RWPE1 (cell line): ENCODE measurements at regions not wholly inside any gene's neighbourhood (a gene's known extent, or its start where the extent isn't known, plus 50 kb on each side); places are given as distances from the start of the nearest gene placed in this dataset.
"Not testable (repeated sequence)": the region's sequence is repeated elsewhere in the genome, so short reads cannot be mapped to it uniquely, and the experiment has no call there.

Experiments used
- CTCF ChIA-PET: fragments of 350-600 bp; sonication (Branson Sonifier 250); formaldehyde crosslinking; extraction: SDS; loops from one replicate; lab custom pipeline; 2021; lab: Yijun Ruan, JAX
- POLR2A ChIA-PET: fragments of 400-600 bp; formaldehyde crosslinking; extraction: SDS; loops from one replicate; lab custom pipeline; 2020; ENCODE audit warnings: antibody characterized with exemption; ENCODE audit not compliant: low non-redundant PET; lab: Yijun Ruan, JAX
- DNase-seq: peaks from one replicate; pipeline ENCODE4 v3.0.0; 2012; ENCODE audit warnings: low spot score
- H3K27ac ChIP-seq: fragments of 450-650 bp; 2 replicates; pipeline ENCODE4 v1.5.1; 2017
- CTCF ChIP-seq: fragments of 450-650 bp; conservative IDR thresholded peaks from 2 replicates; pipeline ENCODE4 v1.5.1; 2017; ENCODE audit warnings: low read depth, mild to moderate bottlenecking

DNA sequence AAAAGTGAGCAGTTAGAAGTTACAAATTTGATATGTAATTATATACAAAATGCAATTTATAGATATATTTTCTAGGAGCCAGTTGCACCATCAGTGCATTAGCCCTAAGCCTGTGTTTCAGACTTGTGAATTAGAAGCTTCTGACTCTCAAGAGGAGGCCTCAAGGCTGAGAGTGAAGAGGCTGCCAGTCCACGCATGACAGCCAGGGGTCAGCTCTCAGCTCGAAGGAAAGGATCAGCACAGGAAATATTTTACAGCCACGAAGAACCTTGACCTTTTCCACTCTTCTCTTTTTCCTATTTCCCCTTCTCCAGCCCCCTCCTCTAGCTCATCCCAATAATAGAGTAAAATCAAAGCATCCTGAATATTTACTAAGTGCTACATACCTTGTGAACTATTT lies 642.4 kb downstream of the TRIML1 start:
- TF ChIP-seq CTCF, result no peak; the same call in 1 of the 2 replicates
- ChIA-PET CTCF (interaction anchor here (0.6 to 1.0 kb wide), 5 partner anchors 11 to 679 kb away, joined by 3 to 7 read pairs (median 3); no protein-coding TSS in a partner anchor), POLR2A (no interaction called here)
- no peak overlapping the region for H3K27ac ChIP-seq
- DNase-seq, result peak; percentile 12

- H3K27ac ChIP-seq, result no peak overlapping the region
- no peak for TF ChIP-seq CTCF
- ChIA-PET CTCF (interaction anchor here (0.6 kb wide), 1 partner anchor 83 kb away, joined by 3 read pairs; no protein-coding TSS in a partner anchor), POLR2A (no interaction called here)
- DNase-seq, result no peak
Observed at GRCh38 chr4:188783175-188783574, 643.9 kb downstream of the TRIML1 start.

- ChIA-PET POLR2A (no interaction called here), CTCF (interaction anchor here (0.6 kb wide), 1 partner anchor 515 kb away, joined by 4 read pairs; no protein-coding TSS in a partner anchor)
- DNase-seq, result no peak
- no peak for TF ChIP-seq CTCF
- H3K27ac ChIP-seq, result no peak overlapping the region
Observed at GRCh38 chr4:188783606-188784160, 644.4 kb downstream of the TRIML1 start.

GRCh38 chr4:188796600-188796999 lies 657.4 kb downstream of the TRIML1 start:
- DNase-seq, H3K27ac ChIP-seq, POLR2A ChIA-PET, CTCF ChIA-PET: not testable (repeated sequence)

DNA sequence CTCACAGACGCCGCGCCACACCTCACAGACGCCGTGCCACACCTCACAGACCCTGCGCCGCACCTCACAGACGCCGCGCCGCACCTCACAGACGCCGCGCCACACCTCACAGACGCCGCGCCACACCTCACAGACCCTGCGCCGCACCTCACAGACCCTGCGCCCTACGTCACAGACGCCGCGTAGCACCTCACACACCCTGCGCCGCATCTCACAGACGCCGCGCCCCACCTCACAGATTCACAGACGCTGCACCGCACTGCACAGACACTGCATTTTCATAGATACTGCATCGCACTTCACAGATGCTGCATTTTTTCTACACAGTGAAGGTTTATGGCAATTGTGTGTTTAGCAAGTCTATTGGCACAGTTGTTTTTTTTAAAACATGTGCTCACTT lies 657.8 kb downstream of the TRIML1 start:
- POLR2A ChIA-PET, CTCF ChIA-PET, H3K27ac ChIP-seq, DNase-seq: not testable (repeated sequence)

GRCh38 chr4:188804861-188805260 lies 665.6 kb downstream of the TRIML1 start:
- no peak overlapping the region for H3K27ac ChIP-seq
- POLR2A ChIA-PET, result no interaction called here
- CTCF ChIA-PET, result no interaction called here
- no peak for TF ChIP-seq CTCF
- no peak for DNase-seq

DNA sequence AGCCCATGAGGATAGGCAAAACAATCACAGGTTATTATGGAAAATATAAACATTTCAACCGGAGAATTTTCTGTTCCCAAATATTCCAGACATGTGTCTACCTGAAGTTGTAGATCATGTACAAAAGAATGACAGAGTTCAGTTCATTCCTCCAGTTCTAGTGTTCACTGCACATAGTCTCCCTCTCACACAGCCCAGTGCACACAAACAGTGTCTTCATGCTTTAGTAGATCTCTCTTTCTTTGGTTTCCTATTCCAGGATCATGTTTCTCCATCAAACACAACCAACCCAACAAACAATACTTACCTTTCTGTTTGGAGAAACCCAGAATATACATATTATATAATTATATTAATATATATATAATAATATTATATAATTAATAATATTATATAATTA lies 671.9 kb downstream of the TRIML1 start:
- ChIA-PET CTCF (no interaction called here), POLR2A (no interaction called here)
- no peak for DNase-seq
- H3K27ac ChIP-seq, result no peak overlapping the region
- TF ChIP-seq CTCF, result no peak

DNA sequence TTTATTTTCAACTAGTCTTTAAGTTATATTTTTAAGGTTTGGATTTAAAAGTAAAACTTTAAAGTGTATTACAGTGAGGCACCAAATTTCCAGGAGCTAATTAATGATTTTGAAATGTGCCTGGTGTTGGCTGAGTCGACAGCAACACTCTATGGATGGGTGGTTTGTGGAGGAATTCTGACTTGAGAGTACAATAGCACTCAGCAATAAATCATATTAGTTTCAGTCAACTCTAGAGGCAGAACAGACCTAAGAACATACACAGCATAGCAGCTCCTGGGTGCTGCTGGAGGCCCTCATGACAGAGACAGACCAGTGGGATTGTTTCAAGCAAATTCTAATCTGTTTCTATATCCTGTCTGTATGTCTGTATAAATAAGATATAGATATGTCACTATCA lies 673.4 kb downstream of the TRIML1 start:
- CTCF ChIA-PET, result interaction anchor here (0.6 kb wide), 1 partner anchor 542 kb away, joined by 4 read pairs; no protein-coding TSS in a partner anchor
- TF ChIP-seq CTCF, result no peak
- POLR2A ChIA-PET, result no interaction called here
- H3K27ac ChIP-seq, result no peak overlapping the region
- no peak for DNase-seq
